GM18951 (cell line): ENCODE measurements at regions not wholly inside any gene's neighbourhood (a gene's known extent, or its start where the extent isn't known, plus 50 kb on each side); places are given as distances from the start of the nearest gene placed in this dataset.

ENCODE experiments used
- POLR2A ChIP-seq: IDR thresholded peaks from 4 replicates; pipeline ENCODE4 v1.6.1; 2011; ENCODE audit warnings: mild to moderate bottlenecking; ENCODE audit not compliant: insufficient read length, insufficient read depth; ENCODE audit errors: extremely low read depth
- in situ Hi-C: fragments of 300-500 bp; cut with MboI; formaldehyde crosslinking; loops from one replicate; pipeline ENCODE4 v1.12.0; 2022; ENCODE audit warnings: low sequenced_read_pairs, mixed read lengths, inconsistent platforms; ENCODE audit not compliant: unreplicated experiment

DNA sequence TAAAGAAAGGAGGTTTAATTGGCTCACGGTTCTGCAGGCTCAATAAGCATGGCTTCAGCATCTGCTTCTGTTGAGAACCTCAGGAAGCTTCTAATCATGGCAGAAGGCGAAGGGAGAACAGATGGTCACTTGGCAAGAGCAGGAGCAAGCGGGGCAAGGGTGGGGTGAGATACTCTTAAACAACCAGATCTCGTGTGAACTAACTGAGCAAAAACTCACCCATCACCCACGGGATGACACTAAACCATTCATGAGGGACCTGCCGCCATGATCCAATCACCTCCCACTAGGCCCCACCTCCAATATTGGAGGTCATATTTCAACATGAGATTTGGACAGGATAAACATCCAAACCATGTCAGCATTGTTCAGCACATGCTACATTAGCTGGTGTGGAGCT lies 89.1 kb upstream of the HAND1 start:
- in situ Hi-C loops: no loop called here

DNA sequence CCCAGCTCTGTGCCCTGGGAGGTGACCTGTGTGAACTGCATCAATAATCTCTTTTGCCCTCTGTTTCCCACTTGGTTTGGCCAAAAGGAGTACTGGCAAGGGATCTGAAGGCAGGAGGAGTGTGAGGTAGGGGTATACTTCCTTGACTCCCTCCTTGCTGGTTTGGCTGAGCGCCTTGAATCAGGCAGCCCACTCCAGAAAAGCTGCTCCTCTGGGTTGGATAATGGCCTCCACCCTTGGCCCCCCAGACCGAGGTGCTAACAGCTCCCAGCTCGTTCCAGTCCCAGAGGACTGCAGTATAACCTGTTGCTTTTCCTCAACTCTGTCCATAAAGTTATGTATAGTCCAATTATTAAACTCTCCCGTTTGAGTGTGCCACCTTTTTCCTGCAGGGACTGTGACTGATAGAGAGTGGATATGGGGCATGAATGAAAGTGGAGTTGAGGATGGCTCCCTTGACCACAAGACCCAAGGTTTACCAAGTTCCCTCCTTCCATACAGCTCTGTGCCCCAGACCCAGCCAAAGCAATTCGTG lies 88.2 kb upstream of the HAND1 start:
- in situ Hi-C loops: no loop called here
- no peak for TF ChIP-seq POLR2A

More for the DNA sequence above, 89.1 kb upstream of the HAND1 start:
- TF ChIP-seq POLR2A: no peak

DNA sequence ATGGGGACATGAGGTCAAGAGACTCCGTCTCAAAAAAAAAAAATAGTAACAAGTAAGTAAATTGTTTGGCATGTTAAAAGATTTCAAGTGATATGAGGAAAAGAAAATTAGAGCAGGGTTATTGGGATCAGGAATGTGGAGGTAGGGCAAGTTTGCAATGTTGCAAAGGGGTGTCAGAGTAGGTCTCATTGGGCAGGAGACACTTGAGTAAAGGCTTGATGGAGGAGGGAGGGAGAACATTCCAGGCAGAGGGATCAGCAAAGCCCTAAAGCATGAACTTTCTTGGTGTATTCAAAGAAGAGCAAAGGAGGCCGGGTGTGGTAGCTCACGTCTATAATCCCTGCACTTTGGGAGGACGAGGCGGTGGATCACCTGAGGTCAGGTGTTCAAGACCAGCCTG lies 87.1 kb upstream of the HAND1 start:
- in situ Hi-C loops: no loop called here
- no peak for TF ChIP-seq POLR2A

DNA sequence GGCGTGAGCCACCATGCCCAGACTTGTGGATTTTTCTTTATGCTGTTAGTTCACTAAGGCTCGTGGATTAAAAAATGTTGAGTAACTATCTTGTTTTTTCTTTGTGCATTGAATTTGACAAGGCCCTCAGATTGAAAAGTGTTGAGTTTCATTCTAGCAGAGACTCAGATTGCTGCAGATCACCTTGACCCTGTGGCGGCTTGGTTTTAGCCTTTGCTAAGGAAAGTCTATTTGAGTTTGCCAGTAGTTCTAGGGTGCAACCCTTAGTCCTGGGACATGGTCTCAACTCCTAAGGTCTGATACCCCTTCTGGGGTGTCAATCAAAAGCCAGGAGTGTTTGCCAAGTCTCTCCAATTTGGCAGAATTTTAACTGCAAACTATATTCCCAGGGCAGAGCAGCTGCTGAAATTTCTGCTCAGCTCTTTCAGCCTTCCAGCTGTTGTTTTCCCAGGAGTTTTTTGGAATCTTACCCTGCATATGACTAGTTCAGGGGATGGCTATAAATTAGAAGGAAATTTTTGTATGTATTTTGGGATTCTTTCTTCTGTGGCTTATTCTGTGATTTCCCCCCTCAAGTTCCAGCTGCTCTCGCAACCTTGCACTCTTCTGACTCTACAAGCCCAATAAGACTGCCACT lies 84.3 kb upstream of the HAND1 start:
- no peak for TF ChIP-seq POLR2A
- in situ Hi-C loops: no loop called here

DNA sequence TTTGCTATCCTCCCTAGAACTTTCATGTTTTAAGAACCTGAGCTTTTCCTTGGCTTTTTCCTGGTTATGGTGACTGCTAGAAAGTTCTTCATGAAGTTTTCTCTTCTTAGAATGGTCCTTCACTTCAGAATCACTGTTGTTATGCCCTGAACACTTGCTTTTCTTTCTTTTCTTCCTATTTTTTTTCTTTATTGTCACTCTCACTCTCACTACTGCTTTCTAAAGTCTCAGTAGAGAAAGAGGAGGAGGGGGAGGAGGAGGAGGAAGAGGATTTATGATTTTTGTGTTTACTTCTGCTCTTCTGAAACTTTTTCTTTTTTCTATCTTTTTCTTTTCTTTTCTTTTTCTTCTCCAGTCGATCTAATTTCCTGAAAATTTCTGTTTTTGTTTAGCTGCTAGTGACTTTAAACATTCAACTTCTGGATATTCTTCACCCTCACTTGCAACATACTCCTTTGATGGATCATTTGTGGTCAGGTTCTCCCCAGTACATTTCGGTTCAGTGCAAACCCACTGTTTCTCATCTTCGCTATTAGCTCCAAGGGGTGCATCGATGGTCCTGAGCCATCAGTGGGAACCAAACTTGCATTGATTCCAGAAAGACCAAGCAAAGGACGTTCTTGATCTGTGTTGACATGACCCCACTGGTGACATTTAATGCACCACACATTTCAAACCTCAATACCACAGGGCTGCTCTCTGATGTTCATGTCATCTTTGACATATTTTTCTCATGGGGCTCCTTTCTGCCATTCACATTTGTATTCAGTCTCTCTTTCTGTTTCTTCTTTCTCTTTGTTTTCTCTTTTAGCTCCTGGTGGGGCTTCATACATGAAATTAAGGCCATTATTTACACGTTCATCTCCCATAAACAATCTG lies 81.6 kb upstream of the HAND1 start:
- in situ Hi-C loops: no loop called here
- TF ChIP-seq POLR2A: no peak

DNA sequence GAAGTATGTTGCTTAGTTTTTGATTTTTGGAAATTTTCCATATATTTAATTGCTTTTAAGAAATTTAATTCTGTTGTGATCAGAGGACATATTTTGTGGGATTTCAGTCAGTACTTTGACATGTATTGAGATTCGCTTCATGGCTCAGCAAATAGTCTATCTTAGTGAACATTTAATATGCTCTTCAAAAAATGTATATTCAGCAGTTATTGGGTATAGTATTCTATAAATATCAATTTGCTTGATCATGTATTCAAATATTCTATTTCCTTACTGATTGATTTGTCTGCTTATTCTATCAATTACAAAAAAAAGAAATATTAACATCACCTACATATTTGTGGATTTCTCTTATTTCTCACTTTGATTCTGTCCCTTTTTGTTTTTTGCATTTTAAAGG lies 79.5 kb upstream of the HAND1 start:
- in situ Hi-C loops: no loop called here
- no peak for TF ChIP-seq POLR2A

DNA sequence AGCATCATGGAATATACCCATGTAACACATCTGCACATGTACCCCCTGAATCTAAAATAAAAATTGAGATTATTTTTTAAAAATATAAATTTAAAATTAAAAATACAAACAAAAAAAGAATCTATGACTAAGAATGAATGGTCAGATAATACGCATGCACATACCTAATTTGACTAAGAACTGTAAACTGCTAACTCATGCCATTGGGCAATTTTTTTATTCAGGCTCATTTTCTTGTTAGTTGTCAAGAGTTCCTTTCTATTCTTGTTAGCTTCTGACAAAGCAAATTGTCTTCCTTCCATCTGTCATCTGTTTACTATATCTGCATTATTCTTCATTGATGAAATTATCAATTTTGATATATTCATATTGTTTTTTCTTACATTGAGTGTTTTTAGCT lies 69.5 kb upstream of the HAND1 start:
- in situ Hi-C loops: no loop called here
- no peak for TF ChIP-seq POLR2A

DNA sequence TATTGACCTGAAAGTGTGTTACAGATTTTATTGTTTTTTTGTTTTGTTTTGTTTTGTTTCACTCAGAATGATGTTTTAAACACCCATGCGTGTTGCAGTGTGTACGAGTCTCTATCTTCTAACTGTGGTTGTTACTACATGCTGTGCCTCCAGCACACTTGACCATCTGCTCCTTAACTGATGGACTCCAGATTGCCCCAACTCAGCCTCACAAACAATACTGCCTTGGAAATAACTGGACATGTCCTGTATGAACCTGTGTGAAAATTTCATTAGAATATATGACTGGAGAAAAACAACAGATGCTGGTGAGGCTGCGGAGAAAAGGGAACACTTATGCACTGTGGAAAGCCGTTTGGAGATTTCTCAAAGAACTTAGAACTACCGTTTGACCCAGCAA lies 68.7 kb upstream of the HAND1 start:
- in situ Hi-C loops: no loop called here
- no peak for TF ChIP-seq POLR2A

DNA sequence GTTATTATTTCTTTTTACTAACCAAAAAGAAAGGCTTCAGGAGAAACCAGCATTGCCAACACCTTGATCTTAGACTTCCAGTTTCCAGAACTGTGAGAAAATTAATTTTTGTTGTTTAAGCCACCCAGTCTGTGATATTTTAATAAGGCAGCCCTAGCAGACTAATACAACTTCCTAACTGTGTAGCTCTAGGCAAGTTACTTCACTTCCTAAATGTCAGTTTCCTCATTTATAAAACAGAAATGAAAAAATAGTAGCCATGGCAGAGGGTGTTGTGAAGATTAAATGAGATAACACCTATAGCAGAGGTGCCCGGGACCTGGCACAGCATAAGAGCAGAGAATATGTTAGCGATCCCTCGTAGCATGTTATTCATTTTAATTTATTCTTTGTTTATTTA lies 66.6 kb upstream of the HAND1 start:
- no peak for TF ChIP-seq POLR2A
- in situ Hi-C loops: no loop called here

DNA sequence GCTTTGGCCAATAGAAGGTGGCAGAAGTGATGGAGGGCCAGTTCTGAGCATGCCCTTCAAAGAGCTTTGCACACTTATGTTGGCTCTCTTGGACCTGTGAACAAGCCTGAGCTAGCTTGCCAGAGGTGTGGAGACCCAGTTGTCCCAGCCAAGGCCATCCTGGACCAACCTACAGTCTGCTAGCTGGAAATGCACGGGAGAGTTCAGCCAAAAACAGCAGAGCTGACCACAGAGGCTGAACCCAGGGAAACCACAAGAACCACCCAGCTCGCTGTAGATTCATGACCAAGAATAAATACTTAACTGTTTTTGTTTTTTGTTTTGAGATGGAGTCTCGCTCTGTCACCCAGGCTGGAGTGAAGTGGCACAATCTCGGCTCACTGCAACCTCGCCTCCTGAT lies 65.4 kb upstream of the HAND1 start:
- in situ Hi-C loops: no loop called here
- no peak for TF ChIP-seq POLR2A

DNA sequence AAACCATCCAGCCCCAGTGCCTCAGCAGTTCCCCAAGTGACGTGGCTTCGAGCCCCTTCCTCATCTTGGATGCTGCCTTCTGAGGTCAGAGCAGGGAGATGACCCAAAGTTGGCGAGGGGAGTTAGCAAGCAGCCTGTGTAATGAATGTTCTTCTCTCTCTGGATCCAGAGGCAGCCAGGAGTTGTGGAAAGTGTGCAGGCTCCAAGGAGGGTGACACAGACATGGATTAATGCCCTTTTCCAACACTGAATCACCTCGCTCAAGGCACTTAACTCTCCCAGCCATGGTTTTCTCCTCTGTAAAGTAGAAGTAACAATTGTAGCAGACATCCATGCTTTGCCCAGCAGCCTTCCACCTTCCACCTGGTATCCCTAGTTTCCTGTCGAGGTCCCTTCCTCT lies 64.6 kb upstream of the HAND1 start:
- TF ChIP-seq POLR2A: no peak
- in situ Hi-C loops: no loop called here

DNA sequence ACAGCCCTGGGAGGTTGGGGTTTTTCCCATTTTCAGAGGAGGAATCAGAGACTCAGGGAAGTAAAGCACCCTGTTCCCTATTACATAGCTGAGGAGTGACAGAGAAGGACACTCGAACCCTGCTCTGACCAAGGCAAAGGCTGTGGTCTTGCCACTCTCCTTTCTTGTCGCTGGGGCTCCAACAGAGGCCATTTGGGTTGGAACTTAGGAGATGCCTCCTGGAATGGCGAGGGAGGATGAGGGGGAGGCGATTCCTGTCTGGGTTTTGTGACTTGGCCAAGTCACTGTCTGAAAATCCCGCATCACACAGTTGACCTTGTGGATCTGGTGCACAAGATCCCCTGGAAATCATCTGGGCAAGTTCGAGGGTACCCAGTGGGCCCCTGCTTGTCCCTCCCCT lies 64.0 kb upstream of the HAND1 start:
- no peak for TF ChIP-seq POLR2A

DNA sequence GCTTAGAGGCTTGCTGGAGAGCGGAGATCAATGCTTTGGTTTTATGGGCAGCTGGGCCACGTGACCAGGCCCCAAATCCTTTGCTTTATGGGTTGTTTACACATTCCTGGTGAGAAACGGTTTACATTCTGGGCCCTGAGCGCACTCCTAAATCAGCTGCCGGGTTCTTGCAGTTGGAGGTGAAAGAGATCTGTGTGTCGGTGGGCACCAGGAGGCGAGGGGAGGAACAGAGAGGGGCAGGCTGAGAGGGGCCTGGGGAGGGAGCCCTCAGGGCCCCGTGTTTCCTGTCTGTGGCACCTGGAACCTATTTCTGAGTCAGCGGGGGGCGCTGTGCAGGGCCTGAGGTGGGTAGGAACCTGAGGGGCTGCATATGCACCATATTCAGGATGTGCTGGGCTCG lies 63.5 kb upstream of the HAND1 start:
- TF ChIP-seq POLR2A: no peak
- in situ Hi-C loops: no loop called here

More for the DNA sequence above, 64.0 kb upstream of the HAND1 start:
- in situ Hi-C loops: no loop called here

DNA sequence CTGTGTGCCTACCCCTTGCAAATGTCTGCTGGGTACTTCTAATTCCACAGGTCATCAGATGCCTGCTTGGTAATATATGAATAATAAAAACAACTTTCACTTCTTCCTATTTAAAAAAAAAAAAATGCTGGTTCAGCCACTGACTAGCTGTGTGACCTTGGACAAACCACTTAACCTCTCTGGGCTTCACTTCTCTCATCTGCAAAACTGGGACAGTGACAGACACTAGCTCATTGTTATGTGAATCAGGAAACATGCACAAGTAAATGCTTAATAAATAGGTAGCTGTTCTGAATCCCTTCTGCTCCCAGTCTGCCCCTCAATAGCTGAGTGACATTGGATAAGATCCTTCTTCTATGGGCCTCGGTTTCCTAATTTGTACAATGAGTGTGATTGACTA lies 62.6 kb upstream of the HAND1 start:
- no peak for TF ChIP-seq POLR2A
- in situ Hi-C loops: no loop called here
